Endothelial cell of umbilical vein (primary cell): ENCODE measurements at regions not wholly inside any gene's neighbourhood (a gene's known extent, or its start where the extent isn't known, plus 50 kb on each side); places are given as distances from the start of the nearest gene placed in this dataset.

ENCODE experiments used
- EZH2 ChIP-seq: IDR thresholded peaks from 2 replicates; pipeline ENCODE4 v1.6.1; 2012; ENCODE audit warnings: borderline replicate concordance, low read depth, mild to moderate bottlenecking, moderate library complexity, low read length, inconsistent platforms; ENCODE audit not compliant: severe bottlenecking
- FOS ChIP-seq: IDR thresholded peaks from 2 replicates; pipeline ENCODE4 v1.6.1; 2011; ENCODE audit warnings: mild to moderate bottlenecking, low read length, moderate library complexity, borderline replicate concordance; ENCODE audit not compliant: insufficient read depth
- JUN ChIP-seq: IDR thresholded peaks from 2 replicates; pipeline ENCODE4 v1.6.1; 2011; ENCODE audit warnings: borderline replicate concordance, low read depth; ENCODE audit not compliant: insufficient read length, insufficient read depth
- MYC ChIP-seq: IDR thresholded peaks from one replicate; pipeline ENCODE4 v1.6.1; 2011; ENCODE audit warnings: mild to moderate bottlenecking, low read depth, low read length
- POLR2A ChIP-seq: IDR thresholded peaks from 2 replicates; pipeline ENCODE4 v1.6.1; 2012; ENCODE audit warnings: low read depth, mild to moderate bottlenecking, control low read depth, low read length
- POLR2AphosphoS5 ChIP-seq: IDR thresholded peaks from 2 replicates; pipeline ENCODE4 v1.6.1; 2012; ENCODE audit warnings: low read depth, mild to moderate bottlenecking, control low read depth, low read length, moderate library complexity; ENCODE audit not compliant: insufficient read depth
- TF ChIP-seq, protein P1 (sequence below), 2 donors: IDR thresholded peaks; 1 replicate in 1 of 2; 2 replicates in 1 of 2; pipeline ENCODE4 v1.5.1; 2011; ENCODE audit warnings: low read length in 2 of 2, mild to moderate bottlenecking in 2 of 2, moderate library complexity in 2 of 2, control low read depth in 1 of 2, inconsistent platforms in 1 of 2, low read depth in 1 of 2; ENCODE audit not compliant: insufficient read depth in 1 of 2; ENCODE audit errors: extremely low read depth in 1 of 2

DNA sequence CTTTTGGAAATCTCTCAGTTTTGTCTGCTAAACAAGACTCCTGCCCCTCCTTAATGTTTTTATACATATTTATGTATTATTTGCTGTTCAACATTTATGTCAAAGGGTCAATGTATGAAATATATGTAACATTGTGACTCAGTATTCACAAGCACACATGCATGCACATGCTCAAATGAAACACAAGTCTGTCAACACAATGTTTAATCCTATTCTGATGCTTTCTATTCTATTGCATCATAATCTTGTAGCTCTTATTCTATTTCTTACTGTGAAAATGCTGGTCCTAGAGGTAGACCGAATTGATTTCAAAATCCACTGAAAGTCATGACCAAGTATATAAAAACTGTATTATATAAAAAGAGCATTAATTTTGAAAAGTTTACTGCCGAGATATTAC is 1463.3 kb downstream of the C4orf33 start:
- TF ChIP-seq POLR2AphosphoS5 (no peak), EZH2 (no peak), POLR2A (no peak), MYC (no peak), FOS (no peak), JUN (no peak)
- TF ChIP-seq, protein P1, sequence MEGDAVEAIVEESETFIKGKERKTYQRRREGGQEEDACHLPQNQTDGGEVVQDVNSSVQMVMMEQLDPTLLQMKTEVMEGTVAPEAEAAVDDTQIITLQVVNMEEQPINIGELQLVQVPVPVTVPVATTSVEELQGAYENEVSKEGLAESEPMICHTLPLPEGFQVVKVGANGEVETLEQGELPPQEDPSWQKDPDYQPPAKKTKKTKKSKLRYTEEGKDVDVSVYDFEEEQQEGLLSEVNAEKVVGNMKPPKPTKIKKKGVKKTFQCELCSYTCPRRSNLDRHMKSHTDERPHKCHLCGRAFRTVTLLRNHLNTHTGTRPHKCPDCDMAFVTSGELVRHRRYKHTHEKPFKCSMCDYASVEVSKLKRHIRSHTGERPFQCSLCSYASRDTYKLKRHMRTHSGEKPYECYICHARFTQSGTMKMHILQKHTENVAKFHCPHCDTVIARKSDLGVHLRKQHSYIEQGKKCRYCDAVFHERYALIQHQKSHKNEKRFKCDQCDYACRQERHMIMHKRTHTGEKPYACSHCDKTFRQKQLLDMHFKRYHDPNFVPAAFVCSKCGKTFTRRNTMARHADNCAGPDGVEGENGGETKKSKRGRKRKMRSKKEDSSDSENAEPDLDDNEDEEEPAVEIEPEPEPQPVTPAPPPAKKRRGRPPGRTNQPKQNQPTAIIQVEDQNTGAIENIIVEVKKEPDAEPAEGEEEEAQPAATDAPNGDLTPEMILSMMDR (IDR thresholded peaks at IDR 0.05; ENCODE audit: extremely low read depth in 1 of 2, insufficient read depth in 1 of 2, low read depth in 1 of 2, low read length in 2 of 2), result no peak
